Erythroblast (primary cell): ENCODE measurements at regions not wholly inside any gene's neighbourhood (a gene's known extent, or its start where the extent isn't known, plus 50 kb on each side); places are given as distances from the start of the nearest gene placed in this dataset.

ENCODE experiments used
- GATA1 ChIP-seq: IDR thresholded peaks from 2 replicates; pipeline ENCODE4 v1.6.1; 2011; ENCODE audit warnings: low read depth, mild to moderate bottlenecking, control low read depth, low read length, moderate library complexity
- POLR2A ChIP-seq: IDR thresholded peaks from 2 replicates; pipeline ENCODE4 v1.6.1; 2011; ENCODE audit warnings: mild to moderate bottlenecking, low read length

DNA sequence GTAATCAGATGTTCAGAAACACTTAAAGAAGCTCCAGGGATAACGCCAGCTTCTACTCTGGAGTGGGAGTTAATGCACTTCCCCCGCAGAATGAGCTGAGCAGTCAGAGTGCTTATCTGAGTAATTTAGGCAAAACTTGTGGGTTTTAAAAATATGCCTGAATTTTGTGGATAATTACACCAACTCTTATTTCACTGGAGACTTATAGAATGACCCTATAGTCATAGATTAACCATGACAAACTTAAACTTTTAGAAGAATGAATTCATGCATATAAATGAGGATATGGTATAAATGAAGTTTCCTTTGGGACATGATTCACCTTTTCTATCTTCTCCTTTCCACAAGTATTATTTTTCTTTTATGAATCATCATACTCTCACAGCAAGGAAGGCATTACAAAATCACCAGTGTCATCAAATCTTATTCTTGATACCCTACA, 241.1 kb upstream of the FBXO33 start:
- no peak for TF ChIP-seq POLR2A
- no peak for TF ChIP-seq GATA1
